ENCODE measurements at regions not wholly inside any gene's neighbourhood (a gene's known extent, or its start where the extent isn't known, plus 50 kb on each side); places are given as distances from the start of the nearest gene placed in this dataset.

GRCh38 chr21:26686278-26686677 lies 113.2 kb upstream of the CYYR1 start:
- Histone ChIP-seq H3K4me3 (ENCODE audit: insufficient read depth, low read depth, low read length) (no peak overlapping the region), H3K27me3 (ENCODE audit: insufficient read depth, low read length) (no peaks in the 10 kb centered on the region), H3K4me1 (ENCODE audit: insufficient read depth, low read length) (no peaks in the 10 kb centered on the region), H3K79me2 (ENCODE audit: insufficient read depth, low read length) (no peaks in the 10 kb centered on the region), H3K4me2 (ENCODE audit: low read length) (no peak overlapping the region), H4K20me1 (ENCODE audit: insufficient read depth, low read length) (no peaks in the 10 kb centered on the region), H3K36me3 (ENCODE audit: insufficient read depth, low read length) (no peaks in the 10 kb centered on the region), H3K27ac (ENCODE audit: low read depth, low read length) (no peak overlapping the region), H3K9ac (ENCODE audit: low read length) (no peak overlapping the region), H3K9me3 (ENCODE audit: insufficient read depth, low read depth, low read length) (no peaks in the 10 kb centered on the region), H2AFZ (ENCODE audit: low read depth, low read length) (no peak overlapping the region)
- TF ChIP-seq CTCF (IDR thresholded peaks at IDR 0.05; ENCODE audit: insufficient read depth, low read depth, low read length) (no peak), EZH2 (IDR thresholded peaks at IDR 0.05; ENCODE audit: insufficient read depth, low read length) (no peak)
- H3K36me3 Mint-ChIP-seq (ENCODE audit: low read depth, unreplicated experiment) = no peaks in the 10 kb centered on the region
- DNase-seq (ENCODE audit: low read depth) (no peak), FAIRE-seq (no peak)
- H3K4me1 Mint-ChIP-seq (ENCODE audit: low read depth, unreplicated experiment) = no peaks in the 10 kb centered on the region
- H3K4me3 Mint-ChIP-seq (ENCODE audit: unreplicated experiment) = no peak overlapping the region
- H3K27ac Mint-ChIP-seq (ENCODE audit: unreplicated experiment) = no peak overlapping the region
- no peaks in the 10 kb centered on the region for H3K27me3 Mint-ChIP-seq (ENCODE audit: low read depth, unreplicated experiment)
- peaks cover 3% of the 10 kb centered on the region for H3K9me3 Mint-ChIP-seq (ENCODE audit: unreplicated experiment)

- Histone ChIP-seq H3K4me1 (ENCODE audit: insufficient read depth, low read length) (no peaks in the 10 kb centered on the region), H3K4me3 (ENCODE audit: insufficient read depth, low read depth, low read length) (no peak overlapping the region), H3K36me3 (ENCODE audit: insufficient read depth, low read length) (no peaks in the 10 kb centered on the region), H3K9ac (ENCODE audit: low read length) (no peak overlapping the region), H2AFZ (ENCODE audit: low read depth, low read length) (no peak overlapping the region), H4K20me1 (ENCODE audit: insufficient read depth, low read length) (no peaks in the 10 kb centered on the region), H3K27me3 (ENCODE audit: insufficient read depth, low read length) (no peaks in the 10 kb centered on the region), H3K79me2 (ENCODE audit: insufficient read depth, low read length) (no peaks in the 10 kb centered on the region), H3K9me3 (ENCODE audit: insufficient read depth, low read depth, low read length) (no peaks in the 10 kb centered on the region), H3K4me2 (ENCODE audit: low read length) (no peak overlapping the region), H3K27ac (ENCODE audit: low read depth, low read length) (no peak overlapping the region)
- TF ChIP-seq EZH2 (IDR thresholded peaks at IDR 0.05; ENCODE audit: insufficient read depth, low read length) = no peak
- no peak for TF ChIP-seq CTCF (IDR thresholded peaks at IDR 0.05; ENCODE audit: insufficient read depth, low read depth, low read length)
- DNase-seq (ENCODE audit: low read depth) (no peak), FAIRE-seq (no peak)
- no peak overlapping the region for H3K4me3 Mint-ChIP-seq (ENCODE audit: unreplicated experiment)
- H3K4me1 Mint-ChIP-seq (ENCODE audit: low read depth, unreplicated experiment) = no peaks in the 10 kb centered on the region
- peaks cover 1% of the 10 kb centered on the region for H3K9me3 Mint-ChIP-seq (ENCODE audit: unreplicated experiment)
- no peaks in the 10 kb centered on the region for H3K27me3 Mint-ChIP-seq (ENCODE audit: low read depth, unreplicated experiment)
- no peak overlapping the region for H3K27ac Mint-ChIP-seq (ENCODE audit: unreplicated experiment)
- no peaks in the 10 kb centered on the region for H3K36me3 Mint-ChIP-seq (ENCODE audit: low read depth, unreplicated experiment)
Measured at GRCh38 chr21:26684889-26685288, 111.8 kb upstream of the CYYR1 start.

- no peak for TF ChIP-seq CTCF (IDR thresholded peaks at IDR 0.05; ENCODE audit: insufficient read depth, low read depth, low read length)
- no peak for TF ChIP-seq EZH2 (IDR thresholded peaks at IDR 0.05; ENCODE audit: insufficient read depth, low read length)
Measured at GRCh38 chr21:26683996-26684395, 110.9 kb upstream of the CYYR1 start.

More at GRCh38 chr21:26683996-26684395, 110.9 kb upstream of the CYYR1 start:
- Mint-ChIP-seq H3K9me3 (ENCODE audit: unreplicated experiment) (no peaks in the 10 kb centered on the region), H3K4me1 (ENCODE audit: low read depth, unreplicated experiment) (no peaks in the 10 kb centered on the region), H3K36me3 (ENCODE audit: low read depth, unreplicated experiment) (no peaks in the 10 kb centered on the region), H3K27ac (ENCODE audit: unreplicated experiment) (no peak overlapping the region), H3K4me3 (ENCODE audit: unreplicated experiment) (no peak overlapping the region), H3K27me3 (ENCODE audit: low read depth, unreplicated experiment) (no peaks in the 10 kb centered on the region)
- H3K79me2 ChIP-seq (ENCODE audit: insufficient read depth, low read length) = no peaks in the 10 kb centered on the region
- no peaks in the 10 kb centered on the region for H3K36me3 ChIP-seq (ENCODE audit: insufficient read depth, low read length)
- H3K27ac ChIP-seq (ENCODE audit: low read depth, low read length) = no peak overlapping the region
- no peak overlapping the region for H3K9ac ChIP-seq (ENCODE audit: low read length)
- no peak for DNase-seq (ENCODE audit: low read depth)
- no peak for FAIRE-seq
- no peaks in the 10 kb centered on the region for H3K4me1 ChIP-seq (ENCODE audit: insufficient read depth, low read length)
- no peak overlapping the region for H2AFZ ChIP-seq (ENCODE audit: low read depth, low read length)
- no peaks in the 10 kb centered on the region for H3K9me3 ChIP-seq (ENCODE audit: insufficient read depth, low read depth, low read length)
- H4K20me1 ChIP-seq (ENCODE audit: insufficient read depth, low read length) = no peaks in the 10 kb centered on the region
- no peak overlapping the region for H3K4me3 ChIP-seq (ENCODE audit: insufficient read depth, low read depth, low read length)
- H3K27me3 ChIP-seq (ENCODE audit: insufficient read depth, low read length) = no peaks in the 10 kb centered on the region
- H3K4me2 ChIP-seq (ENCODE audit: low read length) = no peak overlapping the region
